Fibroblast of mammary gland (primary cell): ENCODE measurements at regions not wholly inside any gene's neighbourhood (a gene's known extent, or its start where the extent isn't known, plus 50 kb on each side); places are given as distances from the start of the nearest gene placed in this dataset.

Experiments used
- DNase-seq: peaks from one replicate; pipeline ENCODE4 v3.0.0-alpha.2; 2010; ENCODE audit warnings: low read depth
- H3K4me3 ChIP-seq: 2 replicates; pipeline ENCODE4 v1.5.1; 2011; ENCODE audit warnings: low read depth, mild to moderate bottlenecking, low read length, moderate library complexity; ENCODE audit not compliant: control insufficient read depth
- CTCF ChIP-seq: conservative IDR thresholded peaks from 2 replicates; pipeline ENCODE4 v1.5.1; 2011; ENCODE audit warnings: low read depth, low read length, inconsistent platforms; ENCODE audit not compliant: control insufficient read depth, insufficient read depth

- H3K4me3 ChIP-seq = no peak overlapping the region
- DNase-seq = peak; percentile 6
- no peak for TF ChIP-seq CTCF
These were observed 346.4 kb downstream of the CDC5L start for GRCh38 chr6:44733868-44734267.

- DNase-seq = no peak
- TF ChIP-seq CTCF = no peak
These were observed 347.6 kb downstream of the CDC5L start for GRCh38 chr6:44734886-44735629.

GRCh38 chr6:44735630-44735963 is 348.1 kb downstream of the CDC5L start:
- H3K4me3 ChIP-seq = no peak overlapping the region
- DNase-seq = peak; percentile 78
- TF ChIP-seq CTCF = no peak

More at GRCh38 chr6:44734886-44735629, 347.6 kb downstream of the CDC5L start:
- H3K4me3 ChIP-seq = no peak overlapping the region

- H3K4me3 ChIP-seq = no peak overlapping the region
- TF ChIP-seq CTCF = no peak
- no peak for DNase-seq
These were observed 349.8 kb downstream of the CDC5L start for GRCh38 chr6:44737341-44737740.

GRCh38 chr6:44737829-44738528 is 350.5 kb downstream of the CDC5L start:
- no peak overlapping the region for H3K4me3 ChIP-seq
- peak; percentile 11 for DNase-seq
- TF ChIP-seq CTCF = no peak

- DNase-seq = peak; percentile 94
- no peak for TF ChIP-seq CTCF
These were observed 351.2 kb downstream of the CDC5L start for GRCh38 chr6:44738601-44739146.

More at GRCh38 chr6:44738601-44739146, 351.2 kb downstream of the CDC5L start:
- H3K4me3 ChIP-seq = no peak overlapping the region
